ENCODE measurements at regions not wholly inside any gene's neighbourhood (a gene's known extent, or its start where the extent isn't known, plus 50 kb on each side); places are given as distances from the start of the nearest gene placed in this dataset.

DNA sequence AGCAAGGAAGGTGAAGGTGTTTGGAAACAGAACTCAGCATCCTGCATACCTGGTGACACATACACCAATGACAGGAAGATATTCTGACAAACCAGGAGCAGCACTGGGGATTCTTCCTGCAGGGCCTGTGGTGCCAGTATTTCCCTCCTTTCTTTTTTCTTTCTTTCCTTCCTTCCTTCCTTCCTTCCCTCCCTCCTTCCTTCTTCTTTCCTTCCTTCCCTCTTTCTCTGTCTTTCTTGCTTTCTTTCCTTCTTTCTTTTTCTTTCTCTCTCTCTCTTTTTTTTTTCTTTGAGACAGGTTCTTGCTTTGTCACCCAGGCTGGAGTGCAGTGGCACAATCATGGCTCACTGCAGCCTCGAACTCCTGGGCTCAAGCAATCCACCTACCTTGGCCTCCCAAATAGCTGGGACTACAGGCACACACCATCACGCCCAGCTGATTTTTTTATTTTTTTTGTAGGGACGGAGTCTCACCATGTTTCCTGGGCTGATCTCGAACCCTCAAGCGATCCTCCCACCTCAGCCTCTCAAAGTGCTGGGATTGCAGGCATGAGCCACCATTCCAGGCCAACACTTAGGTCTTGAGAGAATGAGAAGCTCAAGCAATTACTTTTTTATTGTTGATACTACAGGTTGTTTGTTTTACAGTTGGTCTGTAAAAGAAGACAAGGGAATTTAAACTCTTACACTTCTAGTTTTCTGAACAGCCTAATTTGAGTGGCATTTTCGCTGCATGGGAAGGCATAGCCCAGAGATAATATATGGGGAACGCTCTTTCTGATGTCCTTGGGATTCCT, 54.7 kb upstream of the GATA6 start:
- peak; percentile 37 for DNase-seq (ENCODE audit: low read depth)
- no peak overlapping the region for H3K4me3 ChIP-seq (ENCODE audit: low read depth, low read length)
- TF ChIP-seq, protein P1, sequence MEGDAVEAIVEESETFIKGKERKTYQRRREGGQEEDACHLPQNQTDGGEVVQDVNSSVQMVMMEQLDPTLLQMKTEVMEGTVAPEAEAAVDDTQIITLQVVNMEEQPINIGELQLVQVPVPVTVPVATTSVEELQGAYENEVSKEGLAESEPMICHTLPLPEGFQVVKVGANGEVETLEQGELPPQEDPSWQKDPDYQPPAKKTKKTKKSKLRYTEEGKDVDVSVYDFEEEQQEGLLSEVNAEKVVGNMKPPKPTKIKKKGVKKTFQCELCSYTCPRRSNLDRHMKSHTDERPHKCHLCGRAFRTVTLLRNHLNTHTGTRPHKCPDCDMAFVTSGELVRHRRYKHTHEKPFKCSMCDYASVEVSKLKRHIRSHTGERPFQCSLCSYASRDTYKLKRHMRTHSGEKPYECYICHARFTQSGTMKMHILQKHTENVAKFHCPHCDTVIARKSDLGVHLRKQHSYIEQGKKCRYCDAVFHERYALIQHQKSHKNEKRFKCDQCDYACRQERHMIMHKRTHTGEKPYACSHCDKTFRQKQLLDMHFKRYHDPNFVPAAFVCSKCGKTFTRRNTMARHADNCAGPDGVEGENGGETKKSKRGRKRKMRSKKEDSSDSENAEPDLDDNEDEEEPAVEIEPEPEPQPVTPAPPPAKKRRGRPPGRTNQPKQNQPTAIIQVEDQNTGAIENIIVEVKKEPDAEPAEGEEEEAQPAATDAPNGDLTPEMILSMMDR (IDR thresholded peaks at IDR 0.05; ENCODE audit: control insufficient read depth, extremely low read depth, insufficient read depth): no peak

DNA sequence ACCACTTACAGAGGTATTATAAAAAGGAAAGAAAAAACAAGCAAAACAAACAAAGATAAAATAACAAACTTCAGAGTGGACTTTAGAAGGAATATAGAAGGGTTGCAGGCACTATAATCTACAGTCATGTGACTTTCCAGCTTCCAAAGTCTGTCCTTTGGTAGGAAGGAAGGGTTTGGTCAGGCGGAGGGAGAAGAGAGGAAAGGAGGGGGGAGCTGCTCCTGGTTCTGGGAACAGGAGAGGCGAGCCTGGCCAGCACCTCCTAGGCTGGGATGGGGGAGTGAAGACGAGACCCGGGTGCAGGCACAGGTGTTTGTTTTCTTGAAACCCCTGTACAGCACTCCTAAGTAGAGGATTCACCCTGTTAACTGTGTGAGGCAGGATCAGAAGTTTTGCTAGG, 53.8 kb upstream of the GATA6 start:
- H3K4me3 ChIP-seq (ENCODE audit: low read depth, low read length): no peak overlapping the region
- TF ChIP-seq, protein P1 (IDR thresholded peaks at IDR 0.05; ENCODE audit: control insufficient read depth, extremely low read depth, insufficient read depth): no peak
- DNase-seq (ENCODE audit: low read depth): no peak

Data from LNCaP clone FGC (cell line).